ENCODE measurements at regions not wholly inside any gene's neighbourhood (a gene's known extent, or its start where the extent isn't known, plus 50 kb on each side); places are given as distances from the start of the nearest gene placed in this dataset.

GRCh38 chr14:44109036-44109435 is 398.0 kb downstream of the FSCB start (continued):
- TF ChIP-seq ZNF114 (tag by site-specific recombination; IDR thresholded peaks at IDR 0.05) (no peak), ZNF311 (tag by site-specific recombination; IDR thresholded peaks at IDR 0.05; ENCODE audit: borderline replicate concordance) (no peak), ZBTB10 (tag by site-specific recombination; IDR thresholded peaks at IDR 0.05) (no peak), ZBTB17 (tag by site-specific recombination; IDR thresholded peaks at IDR 0.05) (no peak)

- Histone ChIP-seq H3K4me3 (ENCODE audit: low read depth, low read length) (no peak overlapping the region), H3K36me3 (ENCODE audit: control insufficient read depth in 2 of 2, insufficient read depth in 1 of 2, low read length in 2 of 2) (no peaks in the 10 kb centered on the region), H3K9me3 (ENCODE audit: control insufficient read depth, insufficient read depth, low read depth, low read length) (no peaks in the 10 kb centered on the region), H3K4me1 (ENCODE audit: control insufficient read depth, insufficient read depth, low read length) (no peaks in the 10 kb centered on the region), H3K27ac (ENCODE audit: extremely low read depth, low read depth, low read length) (no peak overlapping the region)
- ChIA-PET POLR2A (no interaction called here), CTCF (no interaction called here)
- TF ChIP-seq ZNF26 (tag by site-specific recombination; IDR thresholded peaks at IDR 0.05): no peak
- TF ChIP-seq ZNF426 (tag by site-specific recombination; IDR thresholded peaks at IDR 0.05): no peak
- no peak for TF ChIP-seq ZNF132 (tag by site-specific recombination; IDR thresholded peaks at IDR 0.05; ENCODE audit: borderline replicate concordance)
- TF ChIP-seq ZNF121 (tag by site-specific recombination; IDR thresholded peaks at IDR 0.05): no peak
- no peak for TF ChIP-seq GLIS1 (tag by site-specific recombination; IDR thresholded peaks at IDR 0.05)
- TF ChIP-seq ZBTB8A (tag by site-specific recombination; IDR thresholded peaks at IDR 0.05): no peak
- TF ChIP-seq CTCF (tag by site-specific recombination; IDR thresholded peaks at IDR 0.05): no peak
- no peak for TF ChIP-seq ZNF664 (tag by site-specific recombination; IDR thresholded peaks at IDR 0.05)
- TF ChIP-seq ZNF660 (tag by site-specific recombination; IDR thresholded peaks at IDR 0.05): no peak
- no peak for TF ChIP-seq ZFHX2 (tag by site-specific recombination; conservative IDR thresholded peaks at IDR 0.05)
- no peak for TF ChIP-seq EGR2 (tag by site-specific recombination; IDR thresholded peaks at IDR 0.05; ENCODE audit: low read depth)
- no peak for TF ChIP-seq ZNF391 (tag by site-specific recombination; IDR thresholded peaks at IDR 0.05; ENCODE audit: borderline replicate concordance, low read depth)
- TF ChIP-seq ZNF146 (tag by site-specific recombination; IDR thresholded peaks at IDR 0.05): no peak
Measured at GRCh38 chr14:44108601-44109000, 398.5 kb downstream of the FSCB start.

GRCh38 chr14:44107156-44107555 is 399.9 kb downstream of the FSCB start:
- no peaks in the 10 kb centered on the region for H3K4me1 ChIP-seq (ENCODE audit: control insufficient read depth, insufficient read depth, low read length)
- no peak overlapping the region for H3K4me3 ChIP-seq (ENCODE audit: low read depth, low read length)
- ChIA-PET CTCF (no interaction called here), POLR2A (no interaction called here)
- no peaks in the 10 kb centered on the region for H3K36me3 ChIP-seq (ENCODE audit: control insufficient read depth in 2 of 2, insufficient read depth in 1 of 2, low read length in 2 of 2)
- H3K27ac ChIP-seq (ENCODE audit: extremely low read depth, low read depth, low read length): no peak overlapping the region
- no peaks in the 10 kb centered on the region for H3K9me3 ChIP-seq (ENCODE audit: control insufficient read depth, insufficient read depth, low read depth, low read length)
- TF ChIP-seq FEZF1 (tag by site-specific recombination; IDR thresholded peaks at IDR 0.05) (no peak), ZNF362 (tag by site-specific recombination; IDR thresholded peaks at IDR 0.05) (no peak), BCL6B (tag by site-specific recombination; IDR thresholded peaks at IDR 0.05) (no peak), ELK4 (IDR thresholded peaks at IDR 0.05; ENCODE audit: borderline replicate concordance, low read depth, low read length) (no peak), WT1 (tag by site-specific recombination; IDR thresholded peaks at IDR 0.05) (no peak), ZBTB44 (tag by site-specific recombination; IDR thresholded peaks at IDR 0.05) (no peak), BCL11A (tag by site-specific recombination; IDR thresholded peaks at IDR 0.05; ENCODE audit: low read depth) (no peak)

Measured in HEK293 (cell line).